Vagina (tissue), 2 donors: ENCODE measurements at regions not wholly inside any gene's neighbourhood (a gene's known extent, or its start where the extent isn't known, plus 50 kb on each side); places are given as distances from the start of the nearest gene placed in this dataset.

Experiments
- POLR2A ChIP-seq, 2 donors: fragments of 450-650 bp; IDR thresholded peaks; one replicate each; pipeline ENCODE4 v1.6.1; 2017; ENCODE audit warnings: antibody characterized with exemption in 2 of 2, mild to moderate bottlenecking in 2 of 2, moderate library complexity in 2 of 2
- TF ChIP-seq, protein P1 (sequence below), 3 experiments: fragments of 450-650 bp in 2 of 3; fragments of 200-600 bp in 1 of 3; sonication (generic) in 1 of 3; IDR thresholded peaks; one replicate each; pipeline ENCODE4 v1.5.1; 2017 to 2019; ENCODE audit warnings: antibody characterized with exemption in 3 of 3, mild to moderate bottlenecking in 2 of 3, moderate library complexity in 2 of 3

DNA sequence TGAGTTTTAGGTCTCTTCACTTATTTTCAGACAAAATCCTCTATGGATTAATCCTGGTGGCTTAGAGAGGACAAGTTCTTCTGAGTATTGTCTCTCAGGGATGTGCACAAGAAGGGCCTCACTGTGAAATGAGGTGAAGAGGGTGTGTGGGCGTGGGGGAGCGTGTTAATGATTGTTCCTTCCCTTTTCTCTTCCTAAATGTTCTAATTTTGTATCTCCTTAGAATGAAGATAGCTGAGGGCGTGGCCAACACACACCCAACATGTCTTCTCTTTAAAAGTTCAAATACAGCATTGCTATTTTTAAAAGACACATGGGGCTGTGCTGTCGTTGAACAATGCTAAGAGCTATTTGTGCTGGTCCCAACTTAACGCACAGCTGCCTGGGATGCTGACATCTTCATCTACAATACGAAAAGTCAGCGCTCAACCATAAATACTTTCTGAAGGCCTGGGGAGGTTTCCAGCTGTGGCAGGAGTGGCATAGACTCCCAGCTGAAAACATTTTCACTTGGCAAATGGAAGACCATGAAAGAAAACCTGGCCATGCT lies 135.9 kb downstream of the JCAD start:
- TF ChIP-seq POLR2A (IDR thresholded peaks at IDR 0.05) = no peak
- TF ChIP-seq, protein P1, sequence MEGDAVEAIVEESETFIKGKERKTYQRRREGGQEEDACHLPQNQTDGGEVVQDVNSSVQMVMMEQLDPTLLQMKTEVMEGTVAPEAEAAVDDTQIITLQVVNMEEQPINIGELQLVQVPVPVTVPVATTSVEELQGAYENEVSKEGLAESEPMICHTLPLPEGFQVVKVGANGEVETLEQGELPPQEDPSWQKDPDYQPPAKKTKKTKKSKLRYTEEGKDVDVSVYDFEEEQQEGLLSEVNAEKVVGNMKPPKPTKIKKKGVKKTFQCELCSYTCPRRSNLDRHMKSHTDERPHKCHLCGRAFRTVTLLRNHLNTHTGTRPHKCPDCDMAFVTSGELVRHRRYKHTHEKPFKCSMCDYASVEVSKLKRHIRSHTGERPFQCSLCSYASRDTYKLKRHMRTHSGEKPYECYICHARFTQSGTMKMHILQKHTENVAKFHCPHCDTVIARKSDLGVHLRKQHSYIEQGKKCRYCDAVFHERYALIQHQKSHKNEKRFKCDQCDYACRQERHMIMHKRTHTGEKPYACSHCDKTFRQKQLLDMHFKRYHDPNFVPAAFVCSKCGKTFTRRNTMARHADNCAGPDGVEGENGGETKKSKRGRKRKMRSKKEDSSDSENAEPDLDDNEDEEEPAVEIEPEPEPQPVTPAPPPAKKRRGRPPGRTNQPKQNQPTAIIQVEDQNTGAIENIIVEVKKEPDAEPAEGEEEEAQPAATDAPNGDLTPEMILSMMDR (IDR thresholded peaks at IDR 0.05) = no peak
